Mesothelial cell of epicardium (in vitro differentiated cells): ENCODE measurements at regions not wholly inside any gene's neighbourhood (a gene's known extent, or its start where the extent isn't known, plus 50 kb on each side); places are given as distances from the start of the nearest gene placed in this dataset.

Source experiments
- DNase-seq, 2 experiments: peaks; one replicate each; pipeline ENCODE4 v3.0.0; 2021; ENCODE audit warnings: low spot score in 2 of 2; ENCODE audit not compliant: unreplicated experiment in 2 of 2
- H3K27ac Mint-ChIP-seq: 2 replicates; pipeline ENCODE4 v1.8.0; 2021; ENCODE audit warnings: mixed read lengths
- H3K27me3 Mint-ChIP-seq: 2 replicates; pipeline ENCODE4 v1.8.0; 2021; ENCODE audit warnings: low read depth, mixed read lengths
- H3K36me3 Mint-ChIP-seq: 2 replicates; pipeline ENCODE4 v1.8.0; 2021; ENCODE audit warnings: mixed read lengths
- H3K4me1 Mint-ChIP-seq: 2 replicates; pipeline ENCODE4 v1.8.0; 2021; ENCODE audit warnings: mixed read lengths
- H3K4me3 Mint-ChIP-seq: 2 replicates; pipeline ENCODE4 v1.8.0; 2021; ENCODE audit warnings: mild to moderate bottlenecking, moderate library complexity, mixed read lengths
- H3K9me3 Mint-ChIP-seq: 2 replicates; pipeline ENCODE4 v1.8.0; 2021; ENCODE audit warnings: mixed read lengths
- TF ChIP-seq, protein P1 (sequence below): fragments of 200-600 bp; sonication (generic); IDR thresholded peaks from one replicate; pipeline ENCODE4 v1.5.0; 2021; ENCODE audit warnings: antibody characterized with exemption; ENCODE audit not compliant: unreplicated experiment

DNA sequence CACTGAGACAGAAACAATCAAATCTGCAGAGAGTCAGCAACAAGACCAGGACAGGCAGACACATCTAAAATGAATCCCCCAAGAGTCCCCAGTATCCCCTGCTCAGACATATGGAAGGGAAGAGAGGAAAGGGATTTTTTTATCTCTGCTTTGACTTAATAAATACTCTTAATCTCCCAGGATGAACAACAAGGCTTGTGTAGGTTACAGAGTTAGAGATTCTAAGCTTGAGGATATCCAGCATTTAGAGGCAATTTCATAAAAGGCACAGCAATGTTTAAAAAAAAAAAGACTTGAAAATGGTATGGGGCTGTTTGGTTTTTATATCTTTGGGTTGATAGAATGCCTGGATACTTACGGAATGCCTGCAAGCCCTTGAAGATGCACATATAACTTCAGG is 199.9 kb downstream of the ARL4C start:
- H3K36me3 Mint-ChIP-seq = no peaks in the 10 kb centered on the region
- no peaks in the 10 kb centered on the region for H3K9me3 Mint-ChIP-seq
- TF ChIP-seq, protein P1, sequence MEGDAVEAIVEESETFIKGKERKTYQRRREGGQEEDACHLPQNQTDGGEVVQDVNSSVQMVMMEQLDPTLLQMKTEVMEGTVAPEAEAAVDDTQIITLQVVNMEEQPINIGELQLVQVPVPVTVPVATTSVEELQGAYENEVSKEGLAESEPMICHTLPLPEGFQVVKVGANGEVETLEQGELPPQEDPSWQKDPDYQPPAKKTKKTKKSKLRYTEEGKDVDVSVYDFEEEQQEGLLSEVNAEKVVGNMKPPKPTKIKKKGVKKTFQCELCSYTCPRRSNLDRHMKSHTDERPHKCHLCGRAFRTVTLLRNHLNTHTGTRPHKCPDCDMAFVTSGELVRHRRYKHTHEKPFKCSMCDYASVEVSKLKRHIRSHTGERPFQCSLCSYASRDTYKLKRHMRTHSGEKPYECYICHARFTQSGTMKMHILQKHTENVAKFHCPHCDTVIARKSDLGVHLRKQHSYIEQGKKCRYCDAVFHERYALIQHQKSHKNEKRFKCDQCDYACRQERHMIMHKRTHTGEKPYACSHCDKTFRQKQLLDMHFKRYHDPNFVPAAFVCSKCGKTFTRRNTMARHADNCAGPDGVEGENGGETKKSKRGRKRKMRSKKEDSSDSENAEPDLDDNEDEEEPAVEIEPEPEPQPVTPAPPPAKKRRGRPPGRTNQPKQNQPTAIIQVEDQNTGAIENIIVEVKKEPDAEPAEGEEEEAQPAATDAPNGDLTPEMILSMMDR = no peak
- no peaks in the 10 kb centered on the region for H3K27me3 Mint-ChIP-seq
- no peak overlapping the region for H3K27ac Mint-ChIP-seq
- peaks cover 11% of the 10 kb centered on the region for H3K4me1 Mint-ChIP-seq
- no peak for DNase-seq
- no peak overlapping the region for H3K4me3 Mint-ChIP-seq

DNA sequence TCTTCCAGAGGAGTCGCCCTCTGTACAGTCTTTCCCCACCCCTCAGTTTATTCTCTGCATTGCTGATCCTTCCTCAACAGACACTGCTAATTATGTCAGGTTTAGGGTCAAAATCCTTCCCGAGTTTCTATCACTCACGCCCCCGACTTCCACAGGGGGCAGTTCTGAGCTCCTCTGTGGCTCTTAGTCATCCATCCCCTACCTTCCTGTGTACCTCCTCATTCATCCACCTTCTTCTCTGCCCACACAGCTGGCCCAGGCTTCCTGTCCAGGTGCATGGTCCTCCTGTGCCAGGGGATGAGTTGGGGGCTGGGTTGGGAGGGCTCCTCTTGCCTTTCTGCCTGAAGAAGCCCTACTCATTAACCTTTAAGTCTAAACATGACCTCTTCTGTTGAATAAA is 202.9 kb downstream of the ARL4C start:
- H3K36me3 Mint-ChIP-seq = no peaks in the 10 kb centered on the region
- H3K27ac Mint-ChIP-seq = no peak overlapping the region
- no peak for DNase-seq
- H3K4me3 Mint-ChIP-seq = no peak overlapping the region
- no peaks in the 10 kb centered on the region for H3K27me3 Mint-ChIP-seq
- no peaks in the 10 kb centered on the region for H3K9me3 Mint-ChIP-seq
- H3K4me1 Mint-ChIP-seq = peaks cover 2% of the 10 kb centered on the region
- TF ChIP-seq, protein P1 = no peak

GRCh38 chr2:234292962-234293243 is 204.0 kb downstream of the ARL4C start:
- TF ChIP-seq, protein P1 = no peak
- H3K4me1 Mint-ChIP-seq = peaks cover 2% of the 10 kb centered on the region
- DNase-seq = no peak
- H3K9me3 Mint-ChIP-seq = no peaks in the 10 kb centered on the region
- H3K27me3 Mint-ChIP-seq = no peaks in the 10 kb centered on the region
- H3K36me3 Mint-ChIP-seq = no peaks in the 10 kb centered on the region
- H3K27ac Mint-ChIP-seq = no peak overlapping the region
- no peak overlapping the region for H3K4me3 Mint-ChIP-seq

DNA sequence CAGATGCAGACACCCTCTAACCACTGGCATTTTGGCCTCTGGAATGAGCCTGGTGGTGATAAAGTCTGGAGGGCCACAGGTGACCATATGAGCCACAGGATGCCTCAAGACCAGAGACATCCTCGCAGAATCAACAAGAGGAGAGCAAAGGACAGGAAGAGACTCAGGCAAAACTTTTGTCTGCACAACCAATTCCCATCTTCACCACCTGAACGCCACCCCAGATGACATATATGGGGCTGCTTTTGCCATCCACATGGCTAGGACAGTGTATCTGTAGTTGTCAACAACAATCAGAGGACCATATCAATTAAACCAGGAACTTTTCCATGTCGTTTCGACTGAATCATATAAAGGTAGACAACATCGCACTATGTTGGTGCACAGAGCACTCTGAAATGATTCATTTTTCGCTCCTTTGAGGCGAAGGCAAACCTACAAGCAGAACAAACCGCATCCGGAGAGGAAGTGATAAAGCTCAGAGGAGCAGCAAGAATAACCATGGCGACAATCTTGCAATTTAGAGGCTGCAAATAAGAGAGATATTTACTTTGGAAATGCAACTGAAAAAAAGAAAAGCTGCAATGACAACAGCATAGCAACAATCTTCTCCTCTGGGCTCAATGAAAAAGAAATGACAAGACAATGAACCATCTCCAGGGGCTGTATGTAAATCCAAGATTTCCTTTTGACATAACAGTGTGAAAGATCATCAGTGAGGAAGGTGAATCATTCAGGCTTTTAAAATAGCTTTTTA is 204.5 kb downstream of the ARL4C start:
- DNase-seq = no peak
- no peak overlapping the region for H3K27ac Mint-ChIP-seq
- H3K36me3 Mint-ChIP-seq = no peaks in the 10 kb centered on the region
- TF ChIP-seq, protein P1 = no peak
- no peaks in the 10 kb centered on the region for H3K9me3 Mint-ChIP-seq
- peaks cover 2% of the 10 kb centered on the region for H3K4me1 Mint-ChIP-seq
- H3K27me3 Mint-ChIP-seq = no peaks in the 10 kb centered on the region
- no peak overlapping the region for H3K4me3 Mint-ChIP-seq

DNA sequence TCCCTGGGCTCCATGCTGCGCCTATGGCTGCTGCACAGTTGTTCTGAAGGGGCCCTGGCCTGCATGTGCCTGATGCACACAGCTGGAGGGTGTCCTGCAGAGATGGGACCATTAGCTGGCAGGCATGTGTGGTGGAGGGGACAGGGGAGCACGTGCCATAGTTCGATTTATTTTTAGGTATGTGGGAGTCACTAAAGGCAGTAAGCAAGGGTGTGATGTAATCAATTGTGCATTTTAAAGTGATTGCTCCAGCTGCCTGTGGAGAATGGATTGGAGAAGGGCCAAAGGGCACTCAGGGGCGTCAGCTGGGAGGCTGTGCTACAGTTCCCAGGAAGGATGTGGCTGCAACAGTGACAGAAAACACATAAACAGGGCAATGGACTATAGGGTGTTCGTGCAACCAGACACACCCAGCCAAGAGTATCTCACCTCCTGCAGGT is 205.1 kb downstream of the ARL4C start:
- no peak overlapping the region for H3K4me3 Mint-ChIP-seq
- no peaks in the 10 kb centered on the region for H3K9me3 Mint-ChIP-seq
- DNase-seq = no peak
- no peaks in the 10 kb centered on the region for H3K27me3 Mint-ChIP-seq
- TF ChIP-seq, protein P1 = no peak
- H3K27ac Mint-ChIP-seq = no peak overlapping the region
- H3K36me3 Mint-ChIP-seq = no peaks in the 10 kb centered on the region
- no peaks in the 10 kb centered on the region for H3K4me1 Mint-ChIP-seq

- TF ChIP-seq, protein P1 = no peak
- DNase-seq = no peak
- Mint-ChIP-seq H3K27ac (no peak overlapping the region), H3K27me3 (no peaks in the 10 kb centered on the region), H3K4me3 (no peak overlapping the region), H3K36me3 (no peaks in the 10 kb centered on the region), H3K9me3 (no peaks in the 10 kb centered on the region), H3K4me1 (no peaks in the 10 kb centered on the region)
Observed at GRCh38 chr2:234290671-234291070, 206.2 kb downstream of the ARL4C start.
